HepG2 (cell line): ENCODE measurements at regions not wholly inside any gene's neighbourhood (a gene's known extent, or its start where the extent isn't known, plus 50 kb on each side); places are given as distances from the start of the nearest gene placed in this dataset.

ENCODE experiments used
- E2F5 ChIP-seq: sonication (generic); formaldehyde crosslinking; conservative IDR thresholded peaks from 2 replicates; pipeline ENCODE4 v1.4.0; 2020; ENCODE audit warnings: missing genetic modification reagents
- IRF1 ChIP-seq: sonication (generic); formaldehyde crosslinking; IDR thresholded peaks from 2 replicates; pipeline ENCODE4 v1.4.0; 2020; ENCODE audit warnings: low read depth, mild to moderate bottlenecking, missing genetic modification reagents
- MED1 ChIP-seq: sonication (generic); formaldehyde crosslinking; IDR thresholded peaks from 2 replicates; pipeline ENCODE4 v1.4.0; 2020; ENCODE audit warnings: missing genetic modification reagents
- RAD21 ChIP-seq: fragments of 450-650 bp; formaldehyde crosslinking; IDR thresholded peaks from 2 replicates; pipeline ENCODE4 v1.5.0; 2020; ENCODE audit warnings: mild to moderate bottlenecking
- TCF7 ChIP-seq: sonication (generic); IDR thresholded peaks from 2 replicates; pipeline ENCODE4 v1.6.1; 2016; ENCODE audit warnings: antibody characterized with exemption, low read depth
- TIGD3 ChIP-seq: sonication (generic); formaldehyde crosslinking; IDR thresholded peaks from 2 replicates; pipeline ENCODE4 v1.5.1; 2020; ENCODE audit warnings: mild to moderate bottlenecking, missing genetic modification reagents, borderline replicate concordance
- ZKSCAN8 ChIP-seq: IDR thresholded peaks from 2 replicates; pipeline ENCODE4 v1.6.1; 2016; ENCODE audit warnings: borderline replicate concordance, missing genetic modification reagents, missing compliant biosample characterization
- ZNF639 ChIP-seq: conservative IDR thresholded peaks from 2 replicates; pipeline ENCODE4 v1.6.1; 2018; ENCODE audit warnings: missing genetic modification reagents
- ZNF678 ChIP-seq: sonication (generic); formaldehyde crosslinking; IDR thresholded peaks from 2 replicates; pipeline ENCODE4 v1.4.0; 2020; ENCODE audit warnings: mild to moderate bottlenecking, missing genetic modification reagents
- ZSCAN5A ChIP-seq: sonication (generic); formaldehyde crosslinking; IDR thresholded peaks from 2 replicates; pipeline ENCODE4 v1.8.0; 2022; ENCODE audit warnings: mild to moderate bottlenecking, missing genetic modification reagents, borderline replicate concordance

- TF ChIP-seq ZKSCAN8 (CRISPR knock-in tag): no peak
- no peak for TF ChIP-seq TCF7
- TF ChIP-seq E2F5 (CRISPR knock-in tag): no peak
- TF ChIP-seq MED1 (CRISPR knock-in tag): no peak
- no peak for TF ChIP-seq ZNF639 (CRISPR knock-in tag)
- TF ChIP-seq ZSCAN5A: no peak
- TF ChIP-seq ZNF678 (CRISPR knock-in tag): no peak
- TF ChIP-seq TIGD3 (CRISPR knock-in tag): no peak
- no peak for TF ChIP-seq IRF1 (CRISPR knock-in tag)
- no peak for TF ChIP-seq RAD21 (CRISPR knock-in tag)
Measured at GRCh38 chr7:68319061-68319460, 1279.2 kb upstream of the AUTS2 start.
